DMS53 treated with DMSO at 0.1 percent for 48 hours (cell line): ENCODE measurements at regions not wholly inside any gene's neighbourhood (a gene's known extent, or its start where the extent isn't known, plus 50 kb on each side); places are given as distances from the start of the nearest gene placed in this dataset.
"Not testable (repeated sequence)": the region's sequence is repeated elsewhere in the genome, so short reads cannot be mapped to it uniquely, and the experiment has no call there.

Experiments used
- DNase-seq: peaks from one replicate; lab custom pipeline; 2025; ENCODE audit not compliant: unreplicated experiment; lab: John Stamatoyannopoulos, UW

DNA sequence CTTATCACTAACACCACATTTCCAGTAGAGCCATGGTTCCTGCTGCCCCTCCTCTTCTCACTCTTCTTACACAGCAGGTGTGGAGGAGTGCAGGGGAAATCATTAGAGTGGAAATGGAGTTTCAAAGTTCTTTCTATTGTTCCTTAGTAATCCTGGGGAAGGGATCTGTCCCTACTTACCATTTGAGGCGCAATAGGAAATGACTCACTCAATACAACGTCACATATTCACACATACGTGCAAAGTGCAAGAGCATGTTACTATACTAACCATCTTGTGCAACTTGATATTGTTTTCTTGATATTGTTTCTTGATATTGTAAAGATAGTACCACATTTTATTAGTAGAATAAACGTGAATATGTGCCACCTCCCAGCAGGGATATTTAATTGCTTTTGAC lies 1010.2 kb downstream of the DNAJB9 start:
- no peak for DNase-seq

DNA sequence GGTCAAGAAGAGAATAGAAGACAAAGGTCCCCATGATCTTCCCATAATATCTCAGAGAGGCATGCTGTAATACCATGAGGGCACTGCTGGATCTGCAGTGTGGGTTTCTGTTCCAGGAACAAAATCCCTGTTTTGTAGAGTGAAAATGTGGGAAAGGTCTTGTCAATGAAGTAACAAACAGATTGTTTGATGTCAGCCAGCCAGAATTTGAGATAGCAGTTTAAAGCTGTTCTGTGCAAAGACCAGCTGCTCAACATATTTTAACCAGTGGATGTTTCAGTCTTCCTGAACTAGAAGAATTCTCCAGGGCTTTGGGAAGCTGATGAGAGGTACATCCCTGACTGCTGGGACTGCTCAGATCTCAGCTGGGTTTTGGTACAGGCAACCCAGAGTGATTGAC lies 1012.5 kb downstream of the DNAJB9 start:
- DNase-seq: no peak

DNA sequence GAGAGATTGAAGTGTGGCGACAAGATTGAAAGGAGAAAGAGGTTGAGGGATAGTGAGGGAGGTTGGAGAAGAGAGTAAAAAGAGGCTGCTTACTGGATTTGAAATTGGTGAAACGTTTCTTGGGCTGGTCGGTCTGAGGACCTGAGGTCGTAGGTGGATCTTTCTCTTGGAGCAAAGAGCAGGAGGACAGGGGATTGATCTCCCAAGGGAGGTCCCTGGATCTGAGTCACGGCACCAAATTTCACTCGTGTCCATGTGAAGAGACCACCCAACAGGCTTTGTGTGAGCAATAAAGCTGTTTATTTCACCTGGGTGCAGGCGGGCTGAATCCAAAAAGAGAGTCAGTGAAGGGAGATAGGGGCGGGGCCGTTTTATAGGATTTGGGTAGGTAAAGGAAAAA lies 1027.3 kb downstream of the DNAJB9 start:
- not testable (repeated sequence) for DNase-seq

DNA sequence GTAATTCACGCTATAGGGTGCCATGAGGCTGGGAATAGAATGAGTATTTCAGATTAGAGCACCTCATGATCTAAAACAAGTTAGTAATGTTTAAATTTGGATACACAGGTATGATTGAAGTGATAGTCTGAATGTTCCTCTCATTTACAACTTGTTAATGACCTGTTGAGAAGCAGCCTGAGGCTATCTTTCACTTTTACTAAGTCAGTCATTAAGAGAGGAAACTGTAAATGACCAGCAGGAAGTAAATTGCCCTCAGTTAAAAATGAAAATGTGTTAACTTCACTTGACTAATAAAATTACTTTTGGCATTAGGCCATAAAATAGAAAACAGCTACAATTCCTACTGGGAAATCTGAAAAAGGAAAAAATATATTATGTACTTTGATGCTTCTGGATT lies 1042.0 kb downstream of the DNAJB9 start:
- DNase-seq: no peak

DNA sequence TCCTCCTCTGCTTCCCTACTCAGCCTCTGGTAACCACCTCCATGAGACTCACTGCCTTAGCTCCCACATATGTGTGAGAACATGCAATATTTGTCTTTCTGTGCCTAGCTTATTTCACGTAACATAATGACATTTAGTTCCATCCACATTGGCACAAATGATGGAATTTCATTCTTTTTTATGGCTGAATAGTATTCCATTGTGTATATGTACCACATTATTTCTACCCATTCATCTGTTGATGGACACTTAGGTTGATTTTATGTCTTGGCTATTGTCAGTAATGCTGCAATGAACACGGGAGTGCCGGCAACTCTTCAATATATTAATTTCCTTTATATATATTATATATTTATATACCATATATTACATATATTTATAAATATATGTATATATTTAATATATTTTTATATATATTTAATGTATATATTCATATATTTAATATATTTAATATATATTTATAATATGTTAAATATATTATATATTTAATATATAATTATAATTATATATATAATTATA lies 1046.9 kb downstream of the DNAJB9 start:
- DNase-seq: no peak

DNA sequence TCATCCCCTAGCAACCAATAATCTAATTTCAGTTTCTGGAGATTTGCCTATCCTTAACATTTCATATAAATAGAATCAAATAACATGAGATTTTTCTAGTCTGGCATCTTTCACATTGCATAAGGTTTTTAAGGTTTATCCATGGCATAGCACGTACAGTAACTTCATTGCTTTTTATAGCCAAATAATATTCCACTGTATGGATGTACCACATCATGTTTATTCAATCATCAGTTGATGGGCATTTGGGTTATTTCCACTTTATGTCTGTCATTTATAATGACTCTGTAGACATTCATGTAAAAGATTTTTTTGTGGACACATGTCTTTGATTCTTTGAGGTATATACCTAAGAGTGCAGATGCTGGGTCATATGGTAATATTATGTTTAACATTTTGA lies 1052.6 kb downstream of the DNAJB9 start:
- DNase-seq: no peak

DNA sequence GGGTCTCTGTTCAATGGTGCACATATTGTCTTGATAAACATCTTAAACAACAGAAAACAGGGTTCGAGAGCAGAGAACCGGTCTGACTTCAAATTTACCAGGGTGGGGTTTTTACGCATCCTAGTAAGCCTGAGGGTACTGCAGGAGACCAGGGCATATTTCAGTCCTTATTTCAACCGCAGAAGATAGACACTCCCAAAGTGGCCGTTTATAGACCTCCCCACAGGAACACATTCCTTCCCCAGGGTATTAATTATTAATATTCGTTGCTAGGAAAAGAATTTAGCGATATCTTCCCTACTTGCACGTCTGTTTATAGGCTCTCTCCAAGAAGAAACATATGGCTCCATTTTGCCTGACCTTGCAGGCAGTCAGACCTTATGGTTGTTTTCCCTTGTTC lies 1063.2 kb downstream of the DNAJB9 start:
- DNase-seq: not testable (repeated sequence)

DNA sequence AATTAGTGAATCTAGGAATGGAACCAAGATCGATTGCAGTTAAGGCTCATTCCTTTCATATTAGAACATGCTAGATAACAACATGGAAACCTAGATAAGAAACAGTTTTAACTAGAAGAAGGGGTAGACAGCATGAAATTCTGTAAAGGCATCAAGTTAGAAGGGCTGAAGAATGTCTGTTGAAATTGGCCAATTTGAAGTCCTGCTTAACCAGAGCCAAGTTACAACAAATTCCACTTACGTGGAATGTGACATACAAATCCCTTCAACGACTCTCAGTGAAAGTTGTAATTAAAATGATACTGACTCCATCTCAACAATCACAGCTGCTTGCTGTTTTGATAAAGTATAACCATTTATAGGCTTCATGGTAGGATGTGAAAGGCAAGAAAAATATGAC lies 1065.7 kb downstream of the DNAJB9 start:
- no peak for DNase-seq

DNA sequence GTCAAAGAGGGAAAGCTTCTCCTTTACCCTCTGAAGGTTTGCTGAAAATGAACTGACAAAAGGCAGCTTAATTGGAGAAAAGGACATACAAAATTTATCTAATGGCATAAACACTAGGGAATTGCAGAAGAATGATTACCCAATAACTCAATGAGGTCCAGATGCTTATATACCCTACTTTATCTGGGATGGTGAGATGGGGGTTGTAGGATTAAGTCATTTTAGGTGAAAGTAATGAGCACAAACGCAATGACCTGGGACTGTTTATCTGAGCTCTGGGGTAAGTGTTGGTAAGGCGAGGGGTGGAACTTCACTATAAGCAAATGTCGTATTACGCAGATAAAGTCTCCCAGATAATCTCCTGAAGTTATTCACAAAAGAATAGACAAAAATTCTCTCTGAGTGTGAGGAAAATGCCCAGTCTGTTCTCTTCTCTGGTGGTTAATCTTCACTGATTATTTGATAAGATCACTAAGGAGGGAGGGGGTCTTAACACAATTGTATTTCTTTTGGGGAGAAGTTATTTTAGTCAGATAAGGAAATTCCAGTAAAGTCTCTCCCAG lies 1067.8 kb downstream of the DNAJB9 start:
- no peak for DNase-seq

DNA sequence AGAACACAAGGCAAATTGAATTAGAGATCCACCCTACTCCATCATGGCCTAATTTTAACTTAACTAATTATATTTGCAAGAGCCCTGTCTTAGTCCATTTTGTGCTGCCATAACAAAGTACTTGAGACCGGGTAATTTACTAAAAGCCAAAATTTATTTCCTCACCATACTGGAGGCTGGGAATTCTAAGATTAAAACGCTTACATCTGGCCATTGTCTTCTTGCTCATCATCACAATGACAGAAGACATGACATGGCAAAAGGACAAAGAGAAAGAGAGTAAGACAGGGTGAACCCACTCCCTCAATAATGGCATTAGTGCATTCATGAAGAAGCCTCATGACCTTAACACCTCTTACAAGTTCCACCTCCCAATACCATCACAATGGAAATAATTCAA lies 1068.6 kb downstream of the DNAJB9 start:
- DNase-seq: no peak

DNA sequence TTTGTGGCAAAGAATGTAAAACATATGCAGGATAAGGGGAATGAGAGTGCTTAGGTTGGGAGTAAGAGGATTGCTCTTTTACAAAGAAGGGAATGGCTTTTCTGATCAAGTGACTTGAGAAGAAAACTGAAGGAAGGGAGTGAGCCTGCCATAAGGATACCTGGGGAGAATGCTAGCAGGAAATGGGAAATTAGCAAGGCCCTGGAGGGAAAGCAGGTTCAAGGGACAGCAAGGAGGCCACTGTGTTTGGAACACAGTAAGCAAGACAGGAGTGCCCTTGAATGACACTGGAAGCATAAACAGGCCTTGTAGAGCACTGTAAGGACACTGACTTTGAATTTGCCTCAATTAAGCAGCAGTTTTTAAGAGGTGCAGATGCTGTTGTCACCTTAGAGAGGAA lies 1069.9 kb downstream of the DNAJB9 start:
- no peak for DNase-seq

DNA sequence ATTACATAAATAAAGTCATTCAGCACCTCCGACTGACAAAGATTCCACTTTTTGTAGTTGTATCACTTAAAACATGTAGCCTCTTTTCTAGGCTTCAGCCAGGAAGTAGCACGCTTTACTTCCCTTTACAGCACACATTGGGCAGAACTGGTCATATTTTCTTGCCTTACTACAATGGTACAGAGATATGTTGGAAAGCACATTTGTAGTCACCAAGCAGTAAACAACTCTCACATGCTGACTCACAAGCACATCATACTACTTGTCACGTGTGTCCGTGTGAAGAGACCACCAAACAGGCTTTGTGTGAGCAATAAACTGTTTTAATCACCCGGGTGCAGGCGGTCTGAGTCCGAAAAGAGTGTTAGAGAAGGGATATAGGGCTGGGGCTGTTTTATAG lies 1071.8 kb downstream of the DNAJB9 start:
- no peak for DNase-seq

DNA sequence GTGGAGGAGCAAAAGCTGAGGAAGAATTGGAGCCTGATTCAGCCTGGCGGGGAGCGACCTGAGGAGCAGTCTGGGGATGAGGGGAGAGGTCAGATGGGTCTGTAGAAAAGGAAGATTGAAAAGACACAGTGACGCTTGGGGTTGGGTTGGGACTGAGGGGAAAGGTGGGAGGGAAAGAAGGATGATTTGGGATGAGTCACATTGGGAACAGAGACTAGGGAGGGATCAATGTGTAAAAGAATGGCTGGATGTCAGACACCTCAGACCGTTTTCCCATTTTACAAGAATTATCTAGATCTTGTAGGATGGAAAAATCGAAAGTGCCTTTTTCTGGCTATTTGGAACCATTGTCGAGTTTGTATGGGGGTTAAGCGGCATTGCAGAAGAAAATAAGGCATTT lies 1076.5 kb downstream of the DNAJB9 start:
- DNase-seq: no peak

DNA sequence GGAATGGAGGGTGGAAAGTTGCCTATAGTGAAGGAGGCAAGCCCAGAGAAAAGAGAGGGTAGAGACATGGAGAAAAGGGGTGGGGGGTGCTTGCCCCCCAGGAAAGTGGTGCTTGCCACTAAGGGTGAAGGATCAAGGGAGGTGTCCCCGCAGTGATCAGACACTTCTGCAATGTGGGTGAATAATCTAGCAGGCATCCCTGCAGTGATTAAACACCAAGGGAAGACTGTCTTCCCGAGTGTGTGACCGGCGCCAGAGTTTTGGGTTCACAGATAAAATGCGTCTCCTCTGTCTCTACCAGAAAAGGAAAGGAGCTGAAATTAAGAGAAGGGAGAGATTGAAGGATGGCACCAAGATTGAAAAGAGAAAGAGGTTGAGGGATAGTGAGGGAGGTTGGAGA lies 1076.9 kb downstream of the DNAJB9 start:
- not testable (repeated sequence) for DNase-seq

DNA sequence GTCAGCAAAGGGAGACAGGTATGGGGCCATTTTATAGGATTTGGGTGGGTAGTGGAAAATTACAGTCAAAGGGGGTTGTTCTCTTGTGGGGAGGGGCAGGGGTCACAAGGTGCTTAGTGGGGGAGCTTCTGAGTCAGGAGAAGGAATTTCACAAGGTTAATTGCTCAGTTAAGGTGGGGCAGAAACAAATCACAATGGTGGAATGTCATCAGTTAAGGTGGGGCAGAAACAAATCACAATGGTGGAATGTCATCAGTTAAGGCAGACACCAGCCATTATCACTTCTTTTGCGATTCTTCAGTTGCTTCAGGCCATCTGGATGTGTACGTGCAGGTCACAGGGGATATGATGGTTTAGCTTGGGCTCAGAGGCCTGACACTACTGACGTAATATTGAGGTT lies 1077.6 kb downstream of the DNAJB9 start:
- DNase-seq: not testable (repeated sequence)

DNA sequence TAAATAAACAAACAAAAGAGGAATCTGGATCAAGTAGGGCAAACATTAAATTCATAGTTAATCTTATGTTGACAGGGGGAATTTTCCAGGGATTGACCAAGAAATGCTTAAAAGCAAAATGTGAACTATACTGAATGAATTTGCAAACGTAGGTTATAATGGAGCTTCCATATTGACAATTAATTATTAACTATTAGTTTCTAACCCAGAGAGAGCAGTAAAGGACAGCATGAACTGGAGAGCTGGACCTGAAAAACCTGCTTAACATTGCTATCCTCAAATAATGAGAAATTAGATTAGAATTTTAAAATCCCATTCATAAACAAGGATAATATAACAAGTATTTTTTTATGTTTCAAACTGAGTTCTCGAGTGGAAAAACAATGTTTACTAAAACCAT lies 1089.6 kb downstream of the DNAJB9 start:
- peak; percentile 10 for DNase-seq

DNA sequence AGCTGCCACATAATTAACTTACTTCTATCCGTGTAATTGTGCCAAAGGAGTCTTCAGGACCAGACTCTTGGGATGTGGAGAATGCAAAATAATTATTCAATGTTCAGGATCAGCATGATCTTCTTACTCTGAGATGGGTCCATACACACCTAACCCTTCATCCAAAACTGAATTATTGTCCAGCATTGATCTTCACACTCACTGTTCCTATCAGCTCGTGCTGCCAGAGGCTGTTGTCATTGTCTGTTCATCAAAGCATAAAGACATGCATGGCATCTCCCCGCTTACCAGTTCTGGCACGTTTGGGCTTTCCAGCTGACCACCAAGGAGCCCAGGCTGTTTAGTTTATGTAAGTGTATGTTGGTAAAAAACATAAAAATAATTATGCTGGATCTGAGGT lies 1090.7 kb downstream of the DNAJB9 start:
- DNase-seq: no peak

DNA sequence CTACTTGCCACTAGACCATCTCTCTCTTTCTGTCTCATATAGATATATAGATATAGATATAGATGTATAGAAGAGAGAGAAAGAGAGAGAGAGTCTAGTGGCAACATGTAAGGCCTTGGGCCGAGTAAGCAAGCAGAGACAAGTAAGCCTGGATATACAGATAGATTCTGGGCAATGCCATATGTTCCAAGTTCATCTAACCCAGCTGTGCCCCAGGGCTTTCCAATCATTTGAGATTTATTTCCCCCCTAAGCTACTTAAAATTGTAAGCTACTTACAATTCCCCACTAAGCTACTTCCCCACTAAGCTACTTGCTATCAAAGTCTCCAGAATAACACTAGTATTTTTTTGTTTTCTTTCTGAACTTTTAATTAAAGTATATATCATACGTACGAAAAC lies 1094.1 kb downstream of the DNAJB9 start:
- DNase-seq: no peak

DNA sequence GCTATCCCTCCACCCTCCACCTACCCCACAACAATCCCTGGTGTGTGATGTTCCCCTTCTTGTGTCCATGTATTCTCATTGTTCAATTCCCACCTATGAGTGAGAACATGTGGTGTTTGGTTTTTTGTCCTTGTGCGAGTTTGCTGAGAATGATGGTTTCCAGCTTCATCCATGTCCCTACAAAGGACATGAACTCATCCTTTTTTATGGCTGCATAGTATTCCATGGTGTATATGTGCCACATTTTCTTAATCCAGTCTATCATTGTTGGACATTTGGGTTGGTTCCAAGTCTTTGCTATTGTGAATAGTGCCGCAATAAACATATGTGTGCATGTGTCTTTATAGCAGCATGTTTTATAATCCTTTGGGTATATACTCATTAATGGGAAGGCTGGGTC lies 1117.6 kb downstream of the DNAJB9 start:
- DNase-seq: not testable (repeated sequence)

DNA sequence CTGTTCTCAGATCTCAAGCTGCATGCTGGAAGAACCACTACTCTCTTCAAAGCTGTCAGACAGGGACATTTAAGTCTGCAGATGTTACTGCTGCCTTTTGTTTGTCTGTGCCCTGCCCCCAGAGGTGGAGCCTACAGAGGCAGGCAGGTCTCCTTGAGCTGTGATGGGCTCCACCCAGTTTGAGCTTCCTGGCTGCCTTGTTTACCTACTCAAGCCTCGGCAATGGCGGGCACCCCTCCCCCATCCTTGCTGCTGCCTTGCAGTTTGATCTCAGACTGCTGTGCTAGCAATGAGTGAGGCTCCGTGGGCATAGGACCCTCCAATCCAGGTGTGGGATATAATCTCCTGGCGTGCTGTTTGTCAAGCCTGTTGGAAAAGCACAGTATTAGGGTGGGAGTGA lies 1122.9 kb downstream of the DNAJB9 start:
- not testable (repeated sequence) for DNase-seq

DNA sequence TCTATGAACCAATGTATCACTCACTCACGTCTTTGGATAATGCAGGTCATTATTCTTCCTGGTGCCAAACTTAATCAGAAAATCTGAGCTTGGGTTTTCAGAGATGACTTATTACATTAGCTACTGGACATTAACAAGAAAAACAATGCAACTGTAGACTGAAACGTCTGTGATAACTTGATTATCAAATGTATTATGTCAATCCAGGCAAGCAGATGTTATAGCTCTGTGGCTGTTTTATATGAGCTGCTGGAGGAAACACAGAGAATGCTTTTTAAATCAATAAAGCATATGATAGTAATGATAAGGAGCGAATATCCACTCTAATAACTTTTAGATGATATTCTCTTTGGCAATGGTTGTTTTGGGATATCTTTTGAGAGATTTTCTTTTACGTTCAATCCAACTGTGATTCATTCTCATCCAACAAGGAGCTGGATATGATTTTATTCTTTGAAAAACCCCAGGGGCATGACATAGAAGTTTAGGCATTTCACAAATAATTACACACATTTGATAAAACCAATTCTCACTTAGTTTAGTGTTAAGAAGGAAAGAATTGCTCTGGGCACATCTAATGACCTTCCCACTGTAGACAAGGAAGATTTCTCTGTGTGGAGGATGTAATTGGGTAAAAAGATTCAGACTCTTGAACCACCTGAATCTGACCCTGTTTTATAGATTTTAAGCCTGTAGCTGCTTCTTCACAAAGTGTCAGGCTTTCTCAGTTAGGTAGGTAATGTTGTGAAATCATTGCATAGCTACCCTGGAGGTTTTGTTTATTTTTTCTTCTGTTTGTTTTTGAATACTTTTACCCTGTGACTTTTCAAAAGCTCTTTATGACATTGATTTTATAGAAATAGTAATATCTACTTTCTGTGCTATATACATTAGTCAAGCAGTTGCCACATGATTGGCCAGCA lies 1124.7 kb downstream of the DNAJB9 start:
- DNase-seq: no peak

DNA sequence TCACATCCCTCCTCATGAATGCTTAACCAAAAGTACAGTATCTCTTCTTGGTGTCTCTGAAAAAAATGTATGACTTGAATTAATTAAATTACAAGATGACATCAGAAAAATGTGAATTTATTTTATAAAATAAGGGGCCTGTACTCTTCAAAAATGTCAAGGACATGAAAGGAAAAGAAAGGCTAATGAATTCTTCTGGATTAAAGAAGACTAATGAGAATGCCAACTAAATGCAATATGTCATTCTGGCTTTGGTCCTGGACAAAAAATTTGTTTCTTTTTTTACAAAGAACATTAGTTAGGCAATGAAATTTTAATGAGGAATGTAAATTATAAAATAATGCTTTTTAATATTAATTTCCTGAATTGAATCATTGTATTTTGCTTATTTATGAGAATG lies 1125.7 kb downstream of the DNAJB9 start:
- no peak for DNase-seq
